Fibroblast of pulmonary artery (primary cell): ENCODE measurements at regions not wholly inside any gene's neighbourhood (a gene's known extent, or its start where the extent isn't known, plus 50 kb on each side); places are given as distances from the start of the nearest gene placed in this dataset.

Experiments
- DNase-seq: peaks from one replicate; pipeline ENCODE4 v3.0.0-alpha.2; 2010; ENCODE audit warnings: low read depth
- H3K4me3 ChIP-seq: replicated peaks from 2 replicates; pipeline ENCODE4 v1.5.1; 2011; ENCODE audit warnings: low read depth, mild to moderate bottlenecking, control low read depth, low read length, moderate library complexity
- CTCF ChIP-seq: IDR thresholded peaks from 2 replicates; pipeline ENCODE4 v1.5.1; 2011; ENCODE audit warnings: mild to moderate bottlenecking, control low read depth, low read length, inconsistent platforms; ENCODE audit errors: missing control alignments

GRCh38 chr12:66902020-66902419 is 223.1 kb upstream of the GRIP1 start:
- TF ChIP-seq CTCF: no peak
- no peak for DNase-seq
- H3K4me3 ChIP-seq: no peak overlapping the region

- H3K4me3 ChIP-seq: no peak overlapping the region
- DNase-seq: no peak
- no peak for TF ChIP-seq CTCF
Observed at GRCh38 chr12:66903782-66904396, 225.0 kb upstream of the GRIP1 start.

- no peak for TF ChIP-seq CTCF
- no peak overlapping the region for H3K4me3 ChIP-seq
- DNase-seq: no peak
Observed at GRCh38 chr12:66905201-66905600, 226.3 kb upstream of the GRIP1 start.

GRCh38 chr12:66910366-66910974 is 231.6 kb upstream of the GRIP1 start:
- TF ChIP-seq CTCF: no peak
- DNase-seq: no peak

GRCh38 chr12:66915306-66915904 is 236.5 kb upstream of the GRIP1 start:
- no peak for DNase-seq
- TF ChIP-seq CTCF: no peak
- H3K4me3 ChIP-seq: no peak overlapping the region

More at GRCh38 chr12:66910366-66910974, 231.6 kb upstream of the GRIP1 start:
- H3K4me3 ChIP-seq: no peak overlapping the region

GRCh38 chr12:66916189-66916588 is 237.3 kb upstream of the GRIP1 start:
- no peak overlapping the region for H3K4me3 ChIP-seq
- TF ChIP-seq CTCF: no peak
- DNase-seq: no peak

- no peak for TF ChIP-seq CTCF
Observed at GRCh38 chr12:66919466-66919865, 240.6 kb upstream of the GRIP1 start.

More at GRCh38 chr12:66919466-66919865, 240.6 kb upstream of the GRIP1 start:
- no peak overlapping the region for H3K4me3 ChIP-seq
- no peak for DNase-seq
